AG04449 (cell line): ENCODE measurements at regions not wholly inside any gene's neighbourhood (a gene's known extent, or its start where the extent isn't known, plus 50 kb on each side); places are given as distances from the start of the nearest gene placed in this dataset.
"Not testable (repeated sequence)": the region's sequence is repeated elsewhere in the genome, so short reads cannot be mapped to it uniquely, and the experiment has no call there.

Experiments
- CTCF ChIA-PET: fragments of 350-600 bp; formaldehyde crosslinking; extraction: SDS; loops from one replicate; lab custom pipeline; 2021; ENCODE audit warnings: antibody characterized with exemption; lab: Yijun Ruan, JAX
- POLR2A ChIA-PET: fragments of 400-600, 350-600 bp; formaldehyde crosslinking; extraction: SDS; loops from one replicate; lab custom pipeline; 2020; ENCODE audit warnings: antibody characterized with exemption, inconsistent platforms; lab: Yijun Ruan, JAX
- DNase-seq: peaks from one replicate; pipeline ENCODE4 v3.0.0-alpha.2; 2010; ENCODE audit warnings: low read depth, low spot score
- H3K4me3 ChIP-seq: 2 replicates; pipeline ENCODE4 v1.5.1; 2011; ENCODE audit warnings: low read depth, mild to moderate bottlenecking, control low read depth, low read length
- CTCF ChIP-seq: IDR thresholded peaks from one replicate; pipeline ENCODE4 v1.5.1; 2011; ENCODE audit warnings: mild to moderate bottlenecking, moderate library complexity, low read length, control low read depth, inconsistent platforms; ENCODE audit not compliant: insufficient read depth; ENCODE audit errors: missing control alignments

- no peak overlapping the region for H3K4me3 ChIP-seq
- TF ChIP-seq CTCF, result no peak
- POLR2A ChIA-PET, result no interaction called here
- DNase-seq, result no peak
- CTCF ChIA-PET, result interaction anchor here (0.7 kb wide), 1 partner anchor 679 kb away, joined by 4 read pairs; no protein-coding TSS in a partner anchor
Observed at GRCh38 chr6:105537981-105538578, 135.2 kb upstream of the PREP start.

- DNase-seq, result no peak
- ChIA-PET POLR2A (no interaction called here), CTCF (interaction anchor here (1.0 kb wide), 1 partner anchor 10 kb away, joined by 4 read pairs; no protein-coding TSS in a partner anchor)
Observed at GRCh38 chr6:105536961-105537360, 134.1 kb upstream of the PREP start.

GRCh38 chr6:105533301-105533700 lies 130.4 kb upstream of the PREP start:
- H3K4me3 ChIP-seq, result no peak overlapping the region
- no peak for TF ChIP-seq CTCF
- POLR2A ChIA-PET, result no interaction called here
- CTCF ChIA-PET, result no interaction called here
- DNase-seq, result no peak

More at GRCh38 chr6:105536961-105537360, 134.1 kb upstream of the PREP start:
- no peak for TF ChIP-seq CTCF
- H3K4me3 ChIP-seq, result no peak overlapping the region

GRCh38 chr6:105526225-105526872 lies 123.5 kb upstream of the PREP start:
- no peak for TF ChIP-seq CTCF
- POLR2A ChIA-PET, result no interaction called here
- no peak overlapping the region for H3K4me3 ChIP-seq
- CTCF ChIA-PET, result interaction anchor here (1.3 kb wide), 1 partner anchor 11 kb away, joined by 4 read pairs; no protein-coding TSS in a partner anchor
- DNase-seq, result no peak

GRCh38 chr6:105522626-105523322 lies 119.9 kb upstream of the PREP start:
- CTCF ChIA-PET, result interaction anchor here (0.9 kb wide), 1 partner anchor 16 kb away, joined by 3 read pairs; no protein-coding TSS in a partner anchor
- no peak for TF ChIP-seq CTCF
- POLR2A ChIA-PET, result no interaction called here

GRCh38 chr6:105519954-105520353 lies 117.1 kb upstream of the PREP start:
- ChIA-PET CTCF (interaction anchor here (0.8 to 1.4 kb wide), 2 partner anchors 8 to 15 kb away, joined by 3 to 5 read pairs; no protein-coding TSS in a partner anchor), POLR2A (no interaction called here)
- no peak for DNase-seq
- H3K4me3 ChIP-seq, result no peak overlapping the region
- no peak for TF ChIP-seq CTCF

More at GRCh38 chr6:105522626-105523322, 119.9 kb upstream of the PREP start:
- no peak overlapping the region for H3K4me3 ChIP-seq
- no peak for DNase-seq

- CTCF ChIA-PET, H3K4me3 ChIP-seq, POLR2A ChIA-PET, DNase-seq: not testable (repeated sequence)
Observed at GRCh38 chr6:105518993-105519392, 116.1 kb upstream of the PREP start.
